Choroid plexus epithelial cell (primary cell): ENCODE measurements at regions not wholly inside any gene's neighbourhood (a gene's known extent, or its start where the extent isn't known, plus 50 kb on each side); places are given as distances from the start of the nearest gene placed in this dataset.
"Not testable (repeated sequence)": the region's sequence is repeated elsewhere in the genome, so short reads cannot be mapped to it uniquely, and the experiment has no call there.

ENCODE experiments used
- DNase-seq: peaks from one replicate; pipeline ENCODE4 v3.0.0-alpha.2; 2010; ENCODE audit warnings: low read depth
- H3K4me3 ChIP-seq: 2 replicates; pipeline ENCODE4 v1.5.1; 2011; ENCODE audit warnings: low read depth, mild to moderate bottlenecking, control low read depth, low read length, moderate library complexity
- CTCF ChIP-seq: conservative IDR thresholded peaks from 2 replicates; pipeline ENCODE4 v1.5.1; 2011; ENCODE audit warnings: low read depth, mild to moderate bottlenecking, control low read depth, inconsistent platforms, low read length, moderate library complexity

- DNase-seq, result peak; percentile 1
- TF ChIP-seq CTCF, result no peak
- H3K4me3 ChIP-seq, result no peak overlapping the region
Observed at GRCh38 chrX:128676651-128677050, 624.4 kb upstream of the ACTRT1 start.

GRCh38 chrX:128674326-128675086 is 622.3 kb upstream of the ACTRT1 start:
- not testable (repeated sequence) for DNase-seq, H3K4me3 ChIP-seq

GRCh38 chrX:128664211-128664610 is 612.0 kb upstream of the ACTRT1 start:
- TF ChIP-seq CTCF, result no peak
- no peak for DNase-seq
- no peak overlapping the region for H3K4me3 ChIP-seq

GRCh38 chrX:128653524-128654060 is 601.4 kb upstream of the ACTRT1 start:
- H3K4me3 ChIP-seq, result no peak overlapping the region
- no peak for TF ChIP-seq CTCF
- DNase-seq, result no peak

GRCh38 chrX:128650326-128650725 is 598.1 kb upstream of the ACTRT1 start:
- H3K4me3 ChIP-seq, result no peak overlapping the region
- no peak for DNase-seq
- no peak for TF ChIP-seq CTCF

GRCh38 chrX:128634754-128635153 is 582.6 kb upstream of the ACTRT1 start:
- TF ChIP-seq CTCF, result no peak
- no peak overlapping the region for H3K4me3 ChIP-seq
- no peak for DNase-seq

GRCh38 chrX:128623361-128623760 is 571.2 kb upstream of the ACTRT1 start:
- TF ChIP-seq CTCF, result no peak
- DNase-seq, result no peak
- H3K4me3 ChIP-seq, result no peak overlapping the region
